ENCODE measurements at regions not wholly inside any gene's neighbourhood (a gene's known extent, or its start where the extent isn't known, plus 50 kb on each side); places are given as distances from the start of the nearest gene placed in this dataset.

DNA sequence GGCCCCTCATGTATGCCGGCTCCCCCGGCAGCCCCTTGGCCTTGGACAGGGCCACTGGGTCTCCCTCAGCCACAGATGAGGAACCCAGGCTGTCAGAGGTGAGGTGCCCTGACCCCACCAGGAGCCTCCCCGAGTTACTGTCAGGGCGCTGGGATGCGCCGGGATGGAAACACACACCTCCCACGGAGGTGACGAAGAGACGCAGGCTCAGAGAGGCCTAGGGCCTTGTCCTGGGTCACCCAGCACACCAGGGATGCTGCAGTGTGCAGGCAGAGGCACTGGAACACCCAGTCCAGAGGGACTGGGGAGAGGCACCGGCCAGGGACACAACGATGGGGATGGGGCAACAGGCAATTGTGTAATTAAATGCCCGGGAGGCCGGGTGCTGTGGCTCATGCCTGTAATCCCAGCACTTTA, 81.2 kb upstream of the PRR5 start:
- FAIRE-seq (no peak), ATAC-seq (no peak), DNase-seq (ENCODE audit: extremely low read depth in 1 of 4, low spot score in 3 of 4) (no peak)
- Histone ChIP-seq H3K4me2 (ENCODE audit: insufficient read depth, low read length) (no peak overlapping the region), H3K27ac (ENCODE audit: extremely low read depth, low read depth, low read length) (no peak overlapping the region), H3K9me1 (ENCODE audit: control insufficient read depth, insufficient read depth, low read length) (no peaks in the 10 kb centered on the region), H2AFZ (ENCODE audit: low read depth, low read length) (no peak overlapping the region), H3K79me2 (ENCODE audit: control insufficient read depth, insufficient read depth, low read length) (no peaks in the 10 kb centered on the region), H3K9me3 (replicated peaks; ENCODE audit: control insufficient read depth, insufficient read depth, low read depth, low read length) (0 out of 2 replicates have a peak, but pooled peaks cover 3% of the 10 kb centered on the region), H3K4me3 (no peak overlapping the region), H4K20me1 (replicated peaks; ENCODE audit: control insufficient read depth, insufficient read depth, low read length) (no peaks in the 10 kb centered on the region; the same call in 1 of the 2 replicates), H3K27me3 (ENCODE audit: control insufficient read depth in 2 of 2, insufficient read depth in 2 of 2, low read length in 2 of 2) (peaks cover 0 to 6% of the 10 kb centered on the region in 2 experiments; a peak in 2 of 5 replicates), H3K36me3 (ENCODE audit: control insufficient read depth, insufficient read depth, low read length) (no peaks in the 10 kb centered on the region), H3K4me1 (replicated peaks in 1 of 2; ENCODE audit: control insufficient read depth in 2 of 2, insufficient read depth in 2 of 2, low read length in 2 of 2) (peaks cover 0 to 23% of the 10 kb centered on the region in 2 experiments; a peak in 2 of 5 replicates), H3K9ac (ENCODE audit: insufficient read depth in 1 of 2, low read depth in 2 of 2, low read length in 2 of 2) (no peak overlapping the region)
- in situ Hi-C loops (cut with MboI) (loop anchor here (10.0 kb wide), 3 partner anchors 546 to 1226 kb away; no protein-coding TSS in a partner anchor), intact Hi-C loops (cut with micrococcal nuclease) (loop anchor here (10.0 kb wide), 3 partner anchors 536 to 736 kb away; no protein-coding TSS in a partner anchor)
- 3% methylated on average over 10 of the region's 13 CpGs for WGBS (ENCODE audit: insufficient coverage, low coverage, missing lambda C conversion rate)
- POLR2A ChIA-PET: no interaction called here
- no TSS peak for BruUV-seq (replicated peaks)
- CTCF ChIA-PET (ENCODE audit: low intra/inter-chr PET ratio): no interaction called here
- TF ChIP-seq TCF7L2 (IDR thresholded peaks at IDR 0.05; ENCODE audit: low read depth, low read length): no peak
- TF ChIP-seq, protein P1, sequence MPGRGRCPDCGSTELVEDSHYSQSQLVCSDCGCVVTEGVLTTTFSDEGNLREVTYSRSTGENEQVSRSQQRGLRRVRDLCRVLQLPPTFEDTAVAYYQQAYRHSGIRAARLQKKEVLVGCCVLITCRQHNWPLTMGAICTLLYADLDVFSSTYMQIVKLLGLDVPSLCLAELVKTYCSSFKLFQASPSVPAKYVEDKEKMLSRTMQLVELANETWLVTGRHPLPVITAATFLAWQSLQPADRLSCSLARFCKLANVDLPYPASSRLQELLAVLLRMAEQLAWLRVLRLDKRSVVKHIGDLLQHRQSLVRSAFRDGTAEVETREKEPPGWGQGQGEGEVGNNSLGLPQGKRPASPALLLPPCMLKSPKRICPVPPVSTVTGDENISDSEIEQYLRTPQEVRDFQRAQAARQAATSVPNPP (IDR thresholded peaks at IDR 0.05; ENCODE audit: borderline replicate concordance, insufficient read depth, insufficient read length): no peak
- no peak for TF ChIP-seq CC2D1A (IDR thresholded peaks at IDR 0.05)
- TF ChIP-seq PHF20 (IDR thresholded peaks at IDR 0.05; ENCODE audit: partially characterized antibody): no peak
- no peak for TF ChIP-seq PTRF (tag; IDR thresholded peaks at IDR 0.05)
- TF ChIP-seq, protein P2, sequence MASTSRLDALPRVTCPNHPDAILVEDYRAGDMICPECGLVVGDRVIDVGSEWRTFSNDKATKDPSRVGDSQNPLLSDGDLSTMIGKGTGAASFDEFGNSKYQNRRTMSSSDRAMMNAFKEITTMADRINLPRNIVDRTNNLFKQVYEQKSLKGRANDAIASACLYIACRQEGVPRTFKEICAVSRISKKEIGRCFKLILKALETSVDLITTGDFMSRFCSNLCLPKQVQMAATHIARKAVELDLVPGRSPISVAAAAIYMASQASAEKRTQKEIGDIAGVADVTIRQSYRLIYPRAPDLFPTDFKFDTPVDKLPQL (IDR thresholded peaks at IDR 0.05; ENCODE audit: extremely low read depth, insufficient read length): no peak
- no peak for TF ChIP-seq TCF15 (CRISPR knock-in tag; IDR thresholded peaks at IDR 0.05)
- no peak for TF ChIP-seq GTF3C2 (IDR thresholded peaks at IDR 0.05; ENCODE audit: borderline replicate concordance, extremely low read depth, insufficient read length)
- TF ChIP-seq KHSRP (IDR thresholded peaks at IDR 0.05): no peak
- TF ChIP-seq TGIF2 (CRISPR knock-in tag; IDR thresholded peaks at IDR 0.05): no peak
- TF ChIP-seq, protein P3, sequence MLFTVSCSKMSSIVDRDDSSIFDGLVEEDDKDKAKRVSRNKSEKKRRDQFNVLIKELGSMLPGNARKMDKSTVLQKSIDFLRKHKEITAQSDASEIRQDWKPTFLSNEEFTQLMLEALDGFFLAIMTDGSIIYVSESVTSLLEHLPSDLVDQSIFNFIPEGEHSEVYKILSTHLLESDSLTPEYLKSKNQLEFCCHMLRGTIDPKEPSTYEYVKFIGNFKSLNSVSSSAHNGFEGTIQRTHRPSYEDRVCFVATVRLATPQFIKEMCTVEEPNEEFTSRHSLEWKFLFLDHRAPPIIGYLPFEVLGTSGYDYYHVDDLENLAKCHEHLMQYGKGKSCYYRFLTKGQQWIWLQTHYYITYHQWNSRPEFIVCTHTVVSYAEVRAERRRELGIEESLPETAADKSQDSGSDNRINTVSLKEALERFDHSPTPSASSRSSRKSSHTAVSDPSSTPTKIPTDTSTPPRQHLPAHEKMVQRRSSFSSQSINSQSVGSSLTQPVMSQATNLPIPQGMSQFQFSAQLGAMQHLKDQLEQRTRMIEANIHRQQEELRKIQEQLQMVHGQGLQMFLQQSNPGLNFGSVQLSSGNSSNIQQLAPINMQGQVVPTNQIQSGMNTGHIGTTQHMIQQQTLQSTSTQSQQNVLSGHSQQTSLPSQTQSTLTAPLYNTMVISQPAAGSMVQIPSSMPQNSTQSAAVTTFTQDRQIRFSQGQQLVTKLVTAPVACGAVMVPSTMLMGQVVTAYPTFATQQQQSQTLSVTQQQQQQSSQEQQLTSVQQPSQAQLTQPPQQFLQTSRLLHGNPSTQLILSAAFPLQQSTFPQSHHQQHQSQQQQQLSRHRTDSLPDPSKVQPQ (CRISPR knock-in tag; IDR thresholded peaks at IDR 0.05; ENCODE audit: borderline replicate concordance): no peak
- TF ChIP-seq CREB5 (CRISPR knock-in tag; IDR thresholded peaks at IDR 0.05): no peak
- no peak for TF ChIP-seq MXI1 (IDR thresholded peaks at IDR 0.05; ENCODE audit: low read depth, low read length)

Measured in K562 (cell line).